IMR-90 (cell line): ENCODE measurements at regions not wholly inside any gene's neighbourhood (a gene's known extent, or its start where the extent isn't known, plus 50 kb on each side); places are given as distances from the start of the nearest gene placed in this dataset.

Source experiments
- CEBPB ChIP-seq: IDR thresholded peaks from 2 replicates; pipeline ENCODE4 v1.6.1; 2012; ENCODE audit warnings: low read depth, low read length, improper control_type of control experiment
- ELK1 ChIP-seq: fragments of 150-350 bp; IDR thresholded peaks from 2 replicates; pipeline ENCODE4 v1.6.1; 2016; ENCODE audit warnings: low read depth, mild to moderate bottlenecking, low read length, moderate library complexity, borderline replicate concordance
- FOS ChIP-seq: fragments of 150-350 bp; IDR thresholded peaks from 2 replicates; pipeline ENCODE4 v1.6.1; 2016; ENCODE audit warnings: low read depth, low read length
- MAFK ChIP-seq: IDR thresholded peaks from 2 replicates; pipeline ENCODE4 v1.6.1; 2012; ENCODE audit warnings: low read depth, low read length, improper control_type of control experiment
- MXI1 ChIP-seq: IDR thresholded peaks from 2 replicates; pipeline ENCODE4 v1.6.1; 2012; ENCODE audit warnings: low read depth, mild to moderate bottlenecking, low read length, moderate library complexity, borderline replicate concordance
- POLR2A ChIP-seq: IDR thresholded peaks from 2 replicates; pipeline ENCODE4 v1.6.1; 2012; ENCODE audit warnings: mild to moderate bottlenecking, low read depth, low read length
- RAD21 ChIP-seq: IDR thresholded peaks from 2 replicates; pipeline ENCODE4 v1.6.1; 2012; ENCODE audit warnings: low read length, improper control_type of control experiment
- SMC3 ChIP-seq: fragments of 150-350 bp; IDR thresholded peaks from 2 replicates; pipeline ENCODE4 v1.6.1; 2016; ENCODE audit warnings: low read depth, mild to moderate bottlenecking, antibody characterized with exemption, low read length, moderate library complexity
- TF ChIP-seq, protein P1 (sequence below): conservative IDR thresholded peaks from 2 replicates; pipeline ENCODE4 v1.5.1; 2012; ENCODE audit warnings: mild to moderate bottlenecking, low read depth, low read length, improper control_type of control experiment
- TF ChIP-seq, protein P2 (sequence below): fragments of 150-350 bp; IDR thresholded peaks from 2 replicates; pipeline ENCODE4 v1.6.1; 2017; ENCODE audit warnings: mild to moderate bottlenecking, antibody characterized with exemption, low read length, low read depth

- TF ChIP-seq, protein P1, sequence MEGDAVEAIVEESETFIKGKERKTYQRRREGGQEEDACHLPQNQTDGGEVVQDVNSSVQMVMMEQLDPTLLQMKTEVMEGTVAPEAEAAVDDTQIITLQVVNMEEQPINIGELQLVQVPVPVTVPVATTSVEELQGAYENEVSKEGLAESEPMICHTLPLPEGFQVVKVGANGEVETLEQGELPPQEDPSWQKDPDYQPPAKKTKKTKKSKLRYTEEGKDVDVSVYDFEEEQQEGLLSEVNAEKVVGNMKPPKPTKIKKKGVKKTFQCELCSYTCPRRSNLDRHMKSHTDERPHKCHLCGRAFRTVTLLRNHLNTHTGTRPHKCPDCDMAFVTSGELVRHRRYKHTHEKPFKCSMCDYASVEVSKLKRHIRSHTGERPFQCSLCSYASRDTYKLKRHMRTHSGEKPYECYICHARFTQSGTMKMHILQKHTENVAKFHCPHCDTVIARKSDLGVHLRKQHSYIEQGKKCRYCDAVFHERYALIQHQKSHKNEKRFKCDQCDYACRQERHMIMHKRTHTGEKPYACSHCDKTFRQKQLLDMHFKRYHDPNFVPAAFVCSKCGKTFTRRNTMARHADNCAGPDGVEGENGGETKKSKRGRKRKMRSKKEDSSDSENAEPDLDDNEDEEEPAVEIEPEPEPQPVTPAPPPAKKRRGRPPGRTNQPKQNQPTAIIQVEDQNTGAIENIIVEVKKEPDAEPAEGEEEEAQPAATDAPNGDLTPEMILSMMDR, result no peak
- no peak for TF ChIP-seq MAFK
- no peak for TF ChIP-seq POLR2A
- TF ChIP-seq MXI1, result no peak
- TF ChIP-seq RAD21, result no peak
- no peak for TF ChIP-seq ELK1
- TF ChIP-seq SMC3, result no peak
- no peak for TF ChIP-seq CEBPB
- TF ChIP-seq, protein P2, sequence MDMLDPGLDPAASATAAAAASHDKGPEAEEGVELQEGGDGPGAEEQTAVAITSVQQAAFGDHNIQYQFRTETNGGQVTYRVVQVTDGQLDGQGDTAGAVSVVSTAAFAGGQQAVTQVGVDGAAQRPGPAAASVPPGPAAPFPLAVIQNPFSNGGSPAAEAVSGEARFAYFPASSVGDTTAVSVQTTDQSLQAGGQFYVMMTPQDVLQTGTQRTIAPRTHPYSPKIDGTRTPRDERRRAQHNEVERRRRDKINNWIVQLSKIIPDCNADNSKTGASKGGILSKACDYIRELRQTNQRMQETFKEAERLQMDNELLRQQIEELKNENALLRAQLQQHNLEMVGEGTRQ, result no peak
- TF ChIP-seq FOS, result no peak
These were observed 112.5 kb downstream of the HMHB1 start for GRCh38 chr5:143924311-143924978.
